WTC11 (cell line): ENCODE measurements at regions not wholly inside any gene's neighbourhood (a gene's known extent, or its start where the extent isn't known, plus 50 kb on each side); places are given as distances from the start of the nearest gene placed in this dataset.

Experiments used
- NFYB ChIP-seq: sonication (generic); formaldehyde crosslinking; conservative IDR thresholded peaks from 2 replicates; pipeline ENCODE4 v1.8.0; 2022; ENCODE audit warnings: low read depth, missing genetic modification reagents
- RELA ChIP-seq: sonication (generic); formaldehyde crosslinking; IDR thresholded peaks from 2 replicates; pipeline ENCODE4 v1.8.1; 2022; ENCODE audit warnings: missing genetic modification reagents, mild to moderate bottlenecking, borderline replicate concordance
- SMAD4 ChIP-seq: sonication (generic); formaldehyde crosslinking; IDR thresholded peaks from 2 replicates; pipeline ENCODE4 v1.8.0; 2022; ENCODE audit warnings: mild to moderate bottlenecking, missing genetic modification reagents
- ZNF121 ChIP-seq: sonication (generic); formaldehyde crosslinking; IDR thresholded peaks from 2 replicates; pipeline ENCODE4 v1.8.0; 2023; ENCODE audit warnings: missing genetic modification reagents
- ZNF671 ChIP-seq: fragments of 250-450 bp; sonication (Bioruptor Pico); IDR thresholded peaks from 2 replicates; pipeline ENCODE4 v1.8.0; 2021; ENCODE audit warnings: mild to moderate bottlenecking
- TF ChIP-seq, protein P1 (sequence below): sonication (generic); formaldehyde crosslinking; IDR thresholded peaks from 2 replicates; pipeline ENCODE4 v1.8.0; 2022; ENCODE audit warnings: mild to moderate bottlenecking, missing genetic modification reagents
- TF ChIP-seq, protein P2 (sequence below): fragments of 200-600 bp; IDR thresholded peaks from 2 replicates; pipeline ENCODE4 v1.8.0; 2022; ENCODE audit warnings: antibody characterized with exemption
- TF ChIP-seq, protein P3 (sequence below): fragments of 250-450 bp; sonication (Bioruptor Pico); IDR thresholded peaks from 2 replicates; pipeline ENCODE4 v2.1.2; 2022; ENCODE audit warnings: mild to moderate bottlenecking, moderate library complexity

DNA sequence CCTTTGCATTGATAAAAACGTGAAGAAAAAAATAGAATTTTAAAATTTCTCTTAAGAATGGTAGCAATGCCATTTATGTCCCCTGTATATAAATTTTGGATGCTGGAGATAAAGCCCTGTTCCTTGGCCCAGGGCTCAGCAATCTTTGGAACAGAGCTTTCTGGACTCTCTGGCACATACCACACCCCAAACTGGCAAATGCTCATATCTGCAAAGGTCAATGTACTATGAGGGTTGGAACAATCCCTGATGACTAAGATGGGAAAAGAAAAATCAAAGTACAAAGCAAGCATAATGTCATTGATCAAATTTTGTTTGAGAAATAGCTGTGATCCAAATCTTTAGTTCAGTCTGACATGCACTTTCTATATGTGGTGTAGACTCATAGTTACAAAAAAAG lies 158.1 kb upstream of the HCRTR2 start:
- TF ChIP-seq, protein P1, sequence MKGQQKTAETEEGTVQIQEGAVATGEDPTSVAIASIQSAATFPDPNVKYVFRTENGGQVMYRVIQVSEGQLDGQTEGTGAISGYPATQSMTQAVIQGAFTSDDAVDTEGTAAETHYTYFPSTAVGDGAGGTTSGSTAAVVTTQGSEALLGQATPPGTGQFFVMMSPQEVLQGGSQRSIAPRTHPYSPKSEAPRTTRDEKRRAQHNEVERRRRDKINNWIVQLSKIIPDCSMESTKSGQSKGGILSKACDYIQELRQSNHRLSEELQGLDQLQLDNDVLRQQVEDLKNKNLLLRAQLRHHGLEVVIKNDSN, result no peak
- TF ChIP-seq NFYB (CRISPR knock-in tag) (no peak), RELA (no peak), ZNF671 (CRISPR knock-in tag) (no peak), ZNF121 (CRISPR knock-in tag) (no peak), SMAD4 (CRISPR knock-in tag) (no peak)
- TF ChIP-seq, protein P2, sequence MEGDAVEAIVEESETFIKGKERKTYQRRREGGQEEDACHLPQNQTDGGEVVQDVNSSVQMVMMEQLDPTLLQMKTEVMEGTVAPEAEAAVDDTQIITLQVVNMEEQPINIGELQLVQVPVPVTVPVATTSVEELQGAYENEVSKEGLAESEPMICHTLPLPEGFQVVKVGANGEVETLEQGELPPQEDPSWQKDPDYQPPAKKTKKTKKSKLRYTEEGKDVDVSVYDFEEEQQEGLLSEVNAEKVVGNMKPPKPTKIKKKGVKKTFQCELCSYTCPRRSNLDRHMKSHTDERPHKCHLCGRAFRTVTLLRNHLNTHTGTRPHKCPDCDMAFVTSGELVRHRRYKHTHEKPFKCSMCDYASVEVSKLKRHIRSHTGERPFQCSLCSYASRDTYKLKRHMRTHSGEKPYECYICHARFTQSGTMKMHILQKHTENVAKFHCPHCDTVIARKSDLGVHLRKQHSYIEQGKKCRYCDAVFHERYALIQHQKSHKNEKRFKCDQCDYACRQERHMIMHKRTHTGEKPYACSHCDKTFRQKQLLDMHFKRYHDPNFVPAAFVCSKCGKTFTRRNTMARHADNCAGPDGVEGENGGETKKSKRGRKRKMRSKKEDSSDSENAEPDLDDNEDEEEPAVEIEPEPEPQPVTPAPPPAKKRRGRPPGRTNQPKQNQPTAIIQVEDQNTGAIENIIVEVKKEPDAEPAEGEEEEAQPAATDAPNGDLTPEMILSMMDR, result no peak
- TF ChIP-seq, protein P3, sequence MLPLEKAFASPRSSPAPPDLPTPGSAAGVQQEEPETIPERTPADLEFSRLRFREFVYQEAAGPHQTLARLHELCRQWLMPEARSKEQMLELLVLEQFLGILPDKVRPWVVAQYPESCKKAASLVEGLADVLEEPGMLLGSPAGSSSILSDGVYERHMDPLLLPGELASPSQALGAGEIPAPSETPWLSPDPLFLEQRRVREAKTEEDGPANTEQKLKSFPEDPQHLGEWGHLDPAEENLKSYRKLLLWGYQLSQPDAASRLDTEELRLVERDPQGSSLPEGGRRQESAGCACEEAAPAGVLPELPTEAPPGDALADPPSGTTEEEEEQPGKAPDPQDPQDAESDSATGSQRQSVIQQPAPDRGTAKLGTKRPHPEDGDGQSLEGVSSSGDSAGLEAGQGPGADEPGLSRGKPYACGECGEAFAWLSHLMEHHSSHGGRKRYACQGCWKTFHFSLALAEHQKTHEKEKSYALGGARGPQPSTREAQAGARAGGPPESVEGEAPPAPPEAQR, result no peak
